A673 (cell line): ENCODE measurements at regions not wholly inside any gene's neighbourhood (a gene's known extent, or its start where the extent isn't known, plus 50 kb on each side); places are given as distances from the start of the nearest gene placed in this dataset.

ENCODE experiments used
- BruUV-seq: library from RNA; stranded (reverse); fragments of 400-500 nt; replicated peaks from 2 replicates; lab custom pipeline; 2021; lab: Mats Ljungman, UMichigan
- CTCF ChIA-PET: fragments of 300-600 bp; sonication (Branson Sonifier 250); formaldehyde crosslinking; loops from one replicate; lab custom pipeline; 2022; ENCODE audit warnings: antibody characterized with exemption; lab: Charles Lee
- POLR2A ChIA-PET: fragments of 300-600 bp; sonication (Branson Sonifier 250); formaldehyde crosslinking; loops from one replicate; lab custom pipeline; 2022; ENCODE audit warnings: antibody characterized with exemption; ENCODE audit not compliant: low non-redundant PET; lab: Charles Lee
- DNase-seq: peaks from one replicate; pipeline ENCODE4 v3.0.0-alpha.2; 2015; ENCODE audit warnings: low spot score
- H3K27ac ChIP-seq: fragments of 200-600 bp; sonication (generic); 2 replicates; pipeline ENCODE4 v1.5.1; 2016; ENCODE audit warnings: mixed run types, low read depth, mild to moderate bottlenecking, mixed read lengths, antibody characterized with exemption, low read length; ENCODE audit not compliant: poor library complexity, severe bottlenecking
- H3K27me3 ChIP-seq: fragments of 200-600 bp; sonication (generic); replicated peaks from 2 replicates; pipeline ENCODE4 v1.6.1; 2017; ENCODE audit warnings: mixed run types, low read depth, mild to moderate bottlenecking, mixed read lengths, antibody characterized with exemption, low read length; ENCODE audit not compliant: insufficient read depth, poor library complexity
- H3K36me3 ChIP-seq: fragments of 200-600 bp; sonication (generic); 2 replicates; pipeline ENCODE4 v1.6.1; 2016; ENCODE audit warnings: mixed run types, mild to moderate bottlenecking, mixed read lengths, antibody characterized with exemption, low read length; ENCODE audit not compliant: insufficient read depth, poor library complexity, severe bottlenecking
- H3K4me1 ChIP-seq: fragments of 200-600 bp; sonication (generic); 2 replicates; pipeline ENCODE4 v1.6.1; 2017; ENCODE audit warnings: mixed run types, mild to moderate bottlenecking, mixed read lengths, antibody characterized with exemption, low read length; ENCODE audit not compliant: insufficient read depth, poor library complexity, severe bottlenecking
- H3K4me3 ChIP-seq: fragments of 200-600 bp; sonication (generic); 2 replicates; pipeline ENCODE4 v1.5.1; 2016; ENCODE audit warnings: low read depth, mixed run types, mild to moderate bottlenecking, mixed read lengths, low read length; ENCODE audit not compliant: poor library complexity, severe bottlenecking
- H3K9me3 ChIP-seq: fragments of 200-600 bp; sonication (generic); 2 replicates; pipeline ENCODE4 v1.6.1; 2016; ENCODE audit warnings: mixed run types, low read depth, mild to moderate bottlenecking, mixed read lengths, antibody characterized with exemption, low read length; ENCODE audit not compliant: poor library complexity, severe bottlenecking
- CTCF ChIP-seq: fragments of 300-800, 200-600 bp; sonication (generic); conservative IDR thresholded peaks from 2 replicates; pipeline ENCODE4 v1.5.1; 2017; ENCODE audit warnings: low read depth, mild to moderate bottlenecking, antibody characterized with exemption, low read length, moderate library complexity, mixed read lengths
- EZH2 ChIP-seq: fragments of 200-600 bp; sonication (generic); IDR thresholded peaks from 2 replicates; pipeline ENCODE4 v1.6.1; 2017; ENCODE audit warnings: borderline replicate concordance, low read depth, mild to moderate bottlenecking, mixed read lengths, antibody characterized with exemption, low read length; ENCODE audit not compliant: poor library complexity, severe bottlenecking
- intact Hi-C: fragments of 100-400 bp; cut with micrococcal nuclease; formaldehyde crosslinking; loops from one replicate; pipeline ENCODE4 v1.10.0; 2022; ENCODE audit not compliant: unreplicated experiment

GRCh38 chr10:23899166-23899565 lies 309.8 kb upstream of the KIAA1217 start:
- DNase-seq = no peak
- BruUV-seq = no TSS peak
- Histone ChIP-seq H3K27ac (no peak overlapping the region), H3K36me3 (no peaks in the 10 kb centered on the region), H3K27me3 (no peaks in the 10 kb centered on the region), H3K4me3 (no peak overlapping the region), H3K4me1 (no peaks in the 10 kb centered on the region), H3K9me3 (no peaks in the 10 kb centered on the region)
- no peak for TF ChIP-seq EZH2
- TF ChIP-seq CTCF = no peak
- intact Hi-C loops = no loop called here
- POLR2A ChIA-PET = no interaction called here
- CTCF ChIA-PET = no interaction called here

- H3K4me1 ChIP-seq = no peaks in the 10 kb centered on the region
Observed at GRCh38 chr10:23910291-23910690, 298.6 kb upstream of the KIAA1217 start.

GRCh38 chr10:23912884-23913404 lies 296.0 kb upstream of the KIAA1217 start:
- intact Hi-C loops = no loop called here
- Histone ChIP-seq H3K36me3 (no peaks in the 10 kb centered on the region), H3K9me3 (no peaks in the 10 kb centered on the region), H3K27ac (no peak overlapping the region), H3K4me3 (no peak overlapping the region), H3K4me1 (no peaks in the 10 kb centered on the region), H3K27me3 (no peaks in the 10 kb centered on the region)
- BruUV-seq = no TSS peak
- ChIA-PET CTCF (no interaction called here), POLR2A (no interaction called here)
- no peak for DNase-seq
- no peak for TF ChIP-seq CTCF
- no peak for TF ChIP-seq EZH2

More at GRCh38 chr10:23910291-23910690, 298.6 kb upstream of the KIAA1217 start:
- ChIA-PET CTCF (no interaction called here), POLR2A (no interaction called here)
- no peaks in the 10 kb centered on the region for H3K27me3 ChIP-seq
- H3K36me3 ChIP-seq = no peaks in the 10 kb centered on the region
- intact Hi-C loops = no loop called here
- no peak overlapping the region for H3K27ac ChIP-seq
- DNase-seq = no peak
- no peak overlapping the region for H3K4me3 ChIP-seq
- no TSS peak for BruUV-seq
- H3K9me3 ChIP-seq = no peaks in the 10 kb centered on the region
- TF ChIP-seq EZH2 (no peak), CTCF (no peak)
